Peyer's patch (tissue), 4 donors: ENCODE measurements at regions not wholly inside any gene's neighbourhood (a gene's known extent, or its start where the extent isn't known, plus 50 kb on each side); places are given as distances from the start of the nearest gene placed in this dataset.

Experiments
- POLR2A ChIP-seq, 2 donors: fragments of 450-650 bp; IDR thresholded peaks; one replicate each; pipeline ENCODE4 v1.5.1; 2017; ENCODE audit warnings: antibody characterized with exemption in 2 of 2, mild to moderate bottlenecking in 2 of 2, moderate library complexity in 2 of 2
- TF ChIP-seq, protein P1 (sequence below), 6 experiments: fragments of 450-650 bp in 4 of 6; fragments of 200-600 bp in 2 of 6; sonication (generic) in 1 of 6; IDR thresholded peaks; one replicate each; pipeline ENCODE4 v1.5.1; 2017 to 2019; ENCODE audit warnings: antibody characterized with exemption in 6 of 6, mild to moderate bottlenecking in 3 of 6, moderate library complexity in 1 of 6

DNA sequence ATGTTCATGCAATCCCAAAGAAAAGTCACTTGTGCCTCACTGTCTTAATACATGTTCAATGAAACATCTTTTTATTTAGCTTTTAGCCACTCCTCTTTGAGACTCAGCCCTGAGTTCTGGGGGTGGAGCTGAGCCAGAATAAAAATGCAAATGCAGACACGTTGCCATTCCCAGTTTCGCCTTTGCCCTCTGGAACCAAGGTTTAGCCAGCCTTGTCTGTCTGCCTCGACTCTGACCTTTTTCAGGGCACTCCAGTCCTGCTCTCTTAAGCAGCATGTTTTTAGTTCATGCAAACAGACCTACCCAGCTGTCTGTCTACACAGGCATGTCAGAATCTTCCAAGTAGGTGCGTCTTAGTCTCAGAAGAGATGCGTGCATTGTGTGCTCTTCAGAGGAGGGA is 82.2 kb upstream of the RANBP3L start:
- TF ChIP-seq POLR2A (IDR thresholded peaks at IDR 0.05) = no peak
- TF ChIP-seq, protein P1, sequence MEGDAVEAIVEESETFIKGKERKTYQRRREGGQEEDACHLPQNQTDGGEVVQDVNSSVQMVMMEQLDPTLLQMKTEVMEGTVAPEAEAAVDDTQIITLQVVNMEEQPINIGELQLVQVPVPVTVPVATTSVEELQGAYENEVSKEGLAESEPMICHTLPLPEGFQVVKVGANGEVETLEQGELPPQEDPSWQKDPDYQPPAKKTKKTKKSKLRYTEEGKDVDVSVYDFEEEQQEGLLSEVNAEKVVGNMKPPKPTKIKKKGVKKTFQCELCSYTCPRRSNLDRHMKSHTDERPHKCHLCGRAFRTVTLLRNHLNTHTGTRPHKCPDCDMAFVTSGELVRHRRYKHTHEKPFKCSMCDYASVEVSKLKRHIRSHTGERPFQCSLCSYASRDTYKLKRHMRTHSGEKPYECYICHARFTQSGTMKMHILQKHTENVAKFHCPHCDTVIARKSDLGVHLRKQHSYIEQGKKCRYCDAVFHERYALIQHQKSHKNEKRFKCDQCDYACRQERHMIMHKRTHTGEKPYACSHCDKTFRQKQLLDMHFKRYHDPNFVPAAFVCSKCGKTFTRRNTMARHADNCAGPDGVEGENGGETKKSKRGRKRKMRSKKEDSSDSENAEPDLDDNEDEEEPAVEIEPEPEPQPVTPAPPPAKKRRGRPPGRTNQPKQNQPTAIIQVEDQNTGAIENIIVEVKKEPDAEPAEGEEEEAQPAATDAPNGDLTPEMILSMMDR (IDR thresholded peaks at IDR 0.05) = no peak
